Femur (tissue), 1 donor: ENCODE measurements at regions not wholly inside any gene's neighbourhood (a gene's known extent, or its start where the extent isn't known, plus 50 kb on each side); places are given as distances from the start of the nearest gene placed in this dataset.

ENCODE experiments used
- DNase-seq: peaks from one replicate; pipeline ENCODE4 v3.0.0-alpha.2; 2017

- no peak for DNase-seq
These were observed 54.5 kb upstream of the C3orf80 start for GRCh38 chr3:160170409-160171370.

DNA sequence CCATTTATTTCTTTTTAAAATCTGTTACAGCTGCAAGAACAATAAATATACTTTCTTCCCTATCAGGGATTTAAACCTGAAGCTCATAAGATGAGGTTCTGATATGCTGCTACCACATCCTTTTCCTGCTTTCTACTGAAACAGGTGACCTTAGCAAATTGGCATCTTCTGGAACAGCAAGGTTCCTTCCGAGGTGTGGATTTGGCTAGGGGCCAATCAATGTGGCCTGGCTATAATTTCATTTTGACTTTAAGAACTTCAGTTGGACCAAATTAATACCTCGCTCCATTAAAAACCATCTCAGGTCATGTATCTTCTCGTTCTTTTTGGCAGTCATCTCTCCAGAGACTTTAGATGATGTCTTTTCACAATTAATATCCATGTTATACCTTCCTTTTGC, 53.4 kb upstream of the C3orf80 start:
- no peak for DNase-seq

- no peak for DNase-seq
These were observed 50.6 kb upstream of the C3orf80 start for GRCh38 chr3:160174621-160175020.
